ENCODE measurements at regions not wholly inside any gene's neighbourhood (a gene's known extent, or its start where the extent isn't known, plus 50 kb on each side); places are given as distances from the start of the nearest gene placed in this dataset.
A peak's percentile ranks its signal among the peaks of the same experiment; 100 is the strongest.
"Not testable (repeated sequence)": the region's sequence is repeated elsewhere in the genome, so short reads cannot be mapped to it uniquely, and the experiment has no call there.

DNA sequence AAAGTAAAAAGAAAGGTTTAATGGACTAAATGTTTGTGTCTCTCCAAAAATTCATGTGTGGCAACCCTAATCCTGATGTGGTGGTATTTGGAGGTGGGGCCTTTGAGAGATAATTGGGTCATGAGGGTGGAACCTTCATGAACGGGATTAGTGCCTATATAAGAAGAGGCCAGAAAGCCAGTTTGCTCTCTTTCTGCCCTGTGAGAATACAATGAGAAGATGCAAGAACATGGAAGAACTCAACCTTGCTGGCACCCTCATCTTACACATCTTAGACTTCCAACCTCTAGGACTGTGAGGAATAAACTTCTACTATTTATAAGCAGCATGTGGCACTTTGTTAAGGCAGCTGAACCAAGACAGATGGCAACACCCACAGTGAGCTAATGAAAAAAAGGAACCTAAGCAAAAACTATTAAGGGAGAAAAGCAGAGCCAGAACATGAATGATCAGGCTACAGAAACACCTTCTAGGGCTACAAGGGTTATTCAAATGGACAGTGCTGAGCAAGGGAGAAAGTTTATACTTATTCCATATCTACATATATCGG is 159.5 kb downstream of the PLK2 start:
- DNase-seq (ENCODE audit: low spot score) = no peak

DNA sequence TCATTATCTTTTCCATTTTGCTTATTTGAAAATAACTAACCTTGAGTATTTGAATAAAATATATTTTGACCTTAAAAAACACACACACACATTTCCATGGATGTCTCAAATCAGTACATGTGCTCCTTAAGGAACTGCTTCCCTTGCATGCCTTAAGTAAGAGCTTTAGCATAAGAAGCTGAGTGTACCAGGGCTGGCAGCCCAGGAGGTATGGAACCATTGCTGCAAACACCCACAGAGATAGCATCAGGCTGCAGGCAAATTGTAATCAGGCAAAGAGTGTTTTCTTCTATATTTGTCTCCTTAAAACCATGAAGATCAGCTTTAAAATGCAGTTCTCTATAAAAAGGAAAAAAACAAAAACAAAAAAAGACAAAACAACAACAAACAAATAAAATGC is 160.6 kb downstream of the PLK2 start:
- DNase-seq (ENCODE audit: low spot score) = no peak

DNA sequence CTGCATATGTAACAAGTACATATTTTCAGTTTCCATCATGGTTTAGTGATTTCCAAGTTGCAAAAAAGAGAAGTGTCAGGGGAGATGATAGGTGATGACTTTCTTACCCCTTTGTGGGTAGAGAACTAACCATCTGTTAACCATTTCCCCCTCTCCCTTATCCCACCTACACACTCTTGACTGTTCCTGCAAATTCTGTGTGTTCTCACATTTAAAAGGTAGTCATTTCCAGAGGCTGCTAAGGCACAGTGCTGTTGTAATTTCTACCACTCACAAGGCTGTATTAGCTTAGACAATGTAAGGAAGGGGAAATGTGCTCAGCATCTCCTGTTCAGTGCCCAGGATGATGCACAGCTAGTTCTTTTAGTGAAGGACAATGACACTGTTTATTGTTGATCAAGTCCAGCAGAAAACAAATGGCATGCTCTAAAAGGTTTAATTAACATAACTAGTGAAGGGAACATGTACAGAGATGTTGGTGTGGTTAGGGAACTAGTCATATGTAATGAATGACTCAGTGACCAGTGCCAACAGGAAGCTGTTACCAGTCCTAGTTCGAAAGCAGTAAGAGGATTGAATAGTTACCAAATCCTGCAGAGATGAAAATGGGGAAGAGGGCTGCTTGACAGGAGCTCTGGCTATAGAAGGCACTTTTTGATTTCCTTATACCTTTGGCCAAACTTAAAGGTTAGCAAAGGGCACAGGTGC is 165.1 kb downstream of the PLK2 start:
- DNase-seq (ENCODE audit: low spot score) = no peak

- not testable (repeated sequence) for DNase-seq (ENCODE audit: low spot score)
Observed at GRCh38 chr5:58288275-58288674, 171.6 kb downstream of the PLK2 start.

- no peak for DNase-seq (ENCODE audit: low spot score)
Observed at GRCh38 chr5:58286741-58287140, 173.1 kb downstream of the PLK2 start.

DNA sequence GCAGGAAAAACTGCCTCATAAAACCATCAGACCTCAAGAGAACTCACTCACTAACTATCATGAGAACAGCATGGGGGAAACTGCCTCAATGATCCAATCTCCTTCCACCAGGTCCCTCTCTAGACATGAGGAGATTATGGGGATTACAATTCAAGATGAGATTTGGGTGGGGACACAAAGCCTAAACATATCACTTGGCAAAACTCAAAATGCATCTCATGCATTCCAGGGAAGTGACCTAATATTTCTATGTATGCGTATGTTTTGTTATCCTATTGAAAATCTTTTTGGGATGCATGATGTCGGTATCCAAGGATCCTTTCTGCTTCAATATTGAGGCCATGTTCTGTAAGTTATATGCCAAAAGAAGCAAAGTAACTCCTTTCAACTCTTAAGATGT is 174.0 kb downstream of the PLK2 start:
- no peak for DNase-seq (ENCODE audit: low spot score)

- DNase-seq (ENCODE audit: low spot score) = no peak
Observed at GRCh38 chr5:58284886-58285285, 175.0 kb downstream of the PLK2 start.

- no peak for DNase-seq (ENCODE audit: low spot score)
Observed at GRCh38 chr5:58281189-58281588, 178.7 kb downstream of the PLK2 start.

- DNase-seq (ENCODE audit: low spot score) = no peak
Observed at GRCh38 chr5:58279259-58279658, 180.6 kb downstream of the PLK2 start.

DNA sequence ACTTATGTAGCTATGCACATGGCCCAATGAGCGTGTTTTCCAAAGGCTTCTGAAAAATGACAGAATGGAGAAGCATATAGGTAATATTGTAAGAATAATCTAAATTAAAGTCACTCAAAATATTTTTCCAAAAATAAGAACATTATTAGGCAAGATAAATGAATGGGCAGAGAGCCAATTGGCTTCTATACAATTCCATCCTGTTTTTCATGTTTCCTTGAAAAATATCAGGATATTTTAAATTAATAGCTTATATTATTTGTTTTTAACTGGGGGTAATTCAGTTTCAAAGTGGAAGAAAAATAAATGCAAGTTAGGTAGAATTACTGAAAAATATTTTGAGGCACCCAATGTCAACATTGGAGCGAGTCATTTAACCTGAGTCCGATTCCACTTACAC is 183.5 kb downstream of the PLK2 start:
- no peak for DNase-seq (ENCODE audit: low spot score)

- no peak for DNase-seq (ENCODE audit: low spot score)
Observed at GRCh38 chr5:58275516-58275915, 184.4 kb downstream of the PLK2 start.

DNA sequence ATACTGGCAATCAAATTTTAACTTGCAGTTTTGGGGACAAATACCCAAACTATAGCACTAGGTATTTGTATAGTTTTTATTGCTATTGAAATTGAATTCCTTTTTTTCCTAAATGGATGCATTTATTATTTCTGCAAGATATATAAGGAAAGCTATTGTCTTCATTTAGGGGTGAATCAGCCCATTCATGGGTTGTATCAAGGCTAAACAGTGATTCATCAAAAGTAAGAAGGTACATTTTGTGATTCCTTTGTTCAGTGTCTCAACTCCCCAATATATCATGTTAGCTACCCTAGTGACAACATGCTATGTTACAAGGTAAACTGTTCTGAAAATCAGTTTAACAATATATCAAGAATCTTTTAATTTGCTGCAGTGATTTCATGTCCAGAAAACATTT is 185.7 kb downstream of the PLK2 start:
- DNase-seq (ENCODE audit: low spot score) = no peak

GRCh38 chr5:58273711-58274110 is 186.2 kb downstream of the PLK2 start:
- no peak for DNase-seq (ENCODE audit: low spot score)

DNA sequence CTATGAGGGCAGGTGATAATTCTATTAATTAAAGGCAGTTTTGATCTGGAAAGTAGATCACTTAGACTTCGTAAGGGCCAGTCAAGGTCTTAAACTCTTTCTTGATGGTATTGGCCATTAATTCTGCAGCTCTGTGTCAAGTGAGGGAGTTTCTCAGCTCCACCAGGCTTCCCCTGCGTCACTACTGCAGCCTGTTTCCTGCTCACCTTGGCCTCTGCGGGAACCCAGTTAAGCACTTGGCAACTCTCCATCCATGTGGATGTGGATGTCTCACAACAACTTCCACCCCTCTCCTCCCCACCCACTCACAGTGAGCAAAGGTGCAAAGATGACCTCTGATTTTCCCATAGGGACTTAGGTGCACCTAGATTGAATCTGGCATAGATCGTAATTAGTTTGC is 191.6 kb downstream of the PLK2 start:
- DNase-seq (ENCODE audit: low spot score) = peak; percentile 45

- no peak for DNase-seq (ENCODE audit: low spot score)
Observed at GRCh38 chr5:58266402-58266801, 193.5 kb downstream of the PLK2 start.

- no peak for DNase-seq (ENCODE audit: low spot score)
Observed at GRCh38 chr5:58265246-58265930, 194.5 kb downstream of the PLK2 start.

GRCh38 chr5:58264276-58264675 is 195.6 kb downstream of the PLK2 start:
- no peak for DNase-seq (ENCODE audit: low spot score)

- no peak for DNase-seq (ENCODE audit: low spot score)
Observed at GRCh38 chr5:58263296-58263695, 196.6 kb downstream of the PLK2 start.

- no peak for DNase-seq (ENCODE audit: low spot score)
Observed at GRCh38 chr5:58262226-58262625, 197.7 kb downstream of the PLK2 start.

GRCh38 chr5:58261605-58262004 is 198.3 kb downstream of the PLK2 start:
- DNase-seq (ENCODE audit: low spot score) = no peak

- no peak for DNase-seq (ENCODE audit: low spot score)
Observed at GRCh38 chr5:58260243-58260642, 199.6 kb downstream of the PLK2 start.

GRCh38 chr5:58259685-58260152 is 200.2 kb downstream of the PLK2 start:
- no peak for DNase-seq (ENCODE audit: low spot score)

DNA sequence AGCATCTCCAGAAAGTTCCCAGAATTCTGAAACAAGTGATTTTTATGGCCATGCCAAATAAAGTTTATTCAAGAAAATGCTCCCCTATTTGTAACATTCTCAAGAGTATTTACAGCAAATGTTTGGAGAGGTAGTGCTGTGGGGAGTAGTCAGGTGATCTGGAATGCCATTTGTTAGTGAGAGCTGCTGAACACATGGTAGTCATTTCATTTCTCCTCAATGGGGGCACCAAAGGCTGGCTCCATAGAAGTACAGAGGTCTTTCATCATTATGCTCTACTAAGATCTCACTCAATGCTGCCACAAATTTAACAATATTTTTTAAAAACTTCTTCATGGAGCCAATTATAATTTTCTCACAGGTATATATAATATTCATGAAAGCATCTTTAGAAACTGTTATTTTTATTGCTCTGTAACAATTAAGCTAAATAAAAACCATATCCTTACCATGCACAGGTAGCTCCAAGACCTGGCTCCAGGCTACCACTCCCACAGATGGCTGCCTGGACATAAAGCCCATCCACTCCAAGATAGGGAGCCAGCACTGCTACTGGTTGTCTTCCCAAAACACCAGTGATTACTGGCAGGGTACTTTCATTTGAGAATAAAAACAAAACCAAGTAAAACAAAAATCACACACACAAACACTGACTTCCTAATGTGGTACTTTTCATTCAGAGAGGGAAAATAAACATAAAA is 200.8 kb downstream of the PLK2 start:
- no peak for DNase-seq (ENCODE audit: low spot score)
